ENCODE measurements at regions not wholly inside any gene's neighbourhood (a gene's known extent, or its start where the extent isn't known, plus 50 kb on each side); places are given as distances from the start of the nearest gene placed in this dataset.

GRCh38 chr16:9351440-9351839 is 260.0 kb downstream of the HAPSTR1 start:
- TF ChIP-seq POLR2A (IDR thresholded peaks at IDR 0.05; ENCODE audit: low read depth, low read length) (no peak), POLR2AphosphoS5 (IDR thresholded peaks at IDR 0.05; ENCODE audit: low read depth, low read length) (no peak), TAF1 (IDR thresholded peaks at IDR 0.05; ENCODE audit: borderline replicate concordance, low read depth, low read length) (no peak)
- DNase-seq (ENCODE audit: insufficient read length) (no peak), FAIRE-seq (no peak)

- no peak for TF ChIP-seq POLR2AphosphoS5 (IDR thresholded peaks at IDR 0.05; ENCODE audit: low read depth, low read length)
- no peak for TF ChIP-seq TAF1 (IDR thresholded peaks at IDR 0.05; ENCODE audit: borderline replicate concordance, low read depth, low read length)
- no peak for TF ChIP-seq POLR2A (IDR thresholded peaks at IDR 0.05; ENCODE audit: low read depth, low read length)
- FAIRE-seq (no peak), DNase-seq (ENCODE audit: insufficient read length) (no peak)
Measured at GRCh38 chr16:9351841-9352434, 260.5 kb downstream of the HAPSTR1 start.

GRCh38 chr16:9357829-9358228 is 266.4 kb downstream of the HAPSTR1 start:
- no peak for DNase-seq (ENCODE audit: insufficient read length)
- FAIRE-seq, result no peak
- no peak for TF ChIP-seq TAF1 (IDR thresholded peaks at IDR 0.05; ENCODE audit: borderline replicate concordance, low read depth, low read length)
- TF ChIP-seq POLR2A (IDR thresholded peaks at IDR 0.05; ENCODE audit: low read depth, low read length), result no peak
- TF ChIP-seq POLR2AphosphoS5 (IDR thresholded peaks at IDR 0.05; ENCODE audit: low read depth, low read length), result no peak

- no peak for FAIRE-seq
- no peak for TF ChIP-seq TAF1 (IDR thresholded peaks at IDR 0.05; ENCODE audit: borderline replicate concordance, low read depth, low read length)
- TF ChIP-seq POLR2A (IDR thresholded peaks at IDR 0.05; ENCODE audit: low read depth, low read length), result no peak
- no peak for TF ChIP-seq POLR2AphosphoS5 (IDR thresholded peaks at IDR 0.05; ENCODE audit: low read depth, low read length)
Measured at GRCh38 chr16:9360075-9360474, 268.6 kb downstream of the HAPSTR1 start.

GRCh38 chr16:9362050-9362449 is 270.6 kb downstream of the HAPSTR1 start:
- FAIRE-seq (no peak), DNase-seq (ENCODE audit: insufficient read length) (no peak)
- TF ChIP-seq POLR2AphosphoS5 (IDR thresholded peaks at IDR 0.05; ENCODE audit: low read depth, low read length) (no peak), POLR2A (IDR thresholded peaks at IDR 0.05; ENCODE audit: low read depth, low read length) (no peak), TAF1 (IDR thresholded peaks at IDR 0.05; ENCODE audit: borderline replicate concordance, low read depth, low read length) (no peak)

More at GRCh38 chr16:9360075-9360474, 268.6 kb downstream of the HAPSTR1 start:
- DNase-seq (ENCODE audit: insufficient read length), result no peak

- DNase-seq (ENCODE audit: insufficient read length), result no peak
- no peak for FAIRE-seq
- TF ChIP-seq POLR2A (IDR thresholded peaks at IDR 0.05; ENCODE audit: low read depth, low read length) (no peak), TAF1 (IDR thresholded peaks at IDR 0.05; ENCODE audit: borderline replicate concordance, low read depth, low read length) (no peak), POLR2AphosphoS5 (IDR thresholded peaks at IDR 0.05; ENCODE audit: low read depth, low read length) (no peak)
Measured at GRCh38 chr16:9362604-9363003, 271.2 kb downstream of the HAPSTR1 start.

DNA sequence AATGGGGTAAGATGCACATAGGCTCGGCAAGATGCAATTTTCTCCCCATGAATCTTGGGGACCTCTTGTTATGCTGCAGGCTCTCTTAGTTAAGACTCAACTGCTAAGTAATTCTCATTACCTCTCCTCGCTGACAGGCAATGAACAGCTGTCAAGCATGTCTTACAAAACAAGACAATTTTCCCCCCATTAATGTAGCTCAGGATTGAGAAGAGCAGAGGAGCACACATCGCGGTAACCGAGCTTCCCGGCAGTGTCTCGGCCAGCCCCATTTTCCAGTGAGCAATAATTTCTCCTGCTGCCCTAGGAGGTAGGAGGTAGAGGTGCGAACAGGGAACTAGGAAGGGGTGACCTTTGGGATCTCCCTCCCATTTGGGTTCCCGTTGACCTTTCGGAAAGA is 272.1 kb downstream of the HAPSTR1 start:
- DNase-seq (ENCODE audit: insufficient read length) (no peak), FAIRE-seq (no peak)
- no peak for TF ChIP-seq POLR2AphosphoS5 (IDR thresholded peaks at IDR 0.05; ENCODE audit: low read depth, low read length)
- TF ChIP-seq POLR2A (IDR thresholded peaks at IDR 0.05; ENCODE audit: low read depth, low read length), result no peak
- no peak for TF ChIP-seq TAF1 (IDR thresholded peaks at IDR 0.05; ENCODE audit: borderline replicate concordance, low read depth, low read length)

- no peak for DNase-seq (ENCODE audit: insufficient read length)
- TF ChIP-seq POLR2AphosphoS5 (IDR thresholded peaks at IDR 0.05; ENCODE audit: low read depth, low read length), result no peak
- no peak for TF ChIP-seq TAF1 (IDR thresholded peaks at IDR 0.05; ENCODE audit: borderline replicate concordance, low read depth, low read length)
- FAIRE-seq, result no peak
Measured at GRCh38 chr16:9364721-9365369, 273.4 kb downstream of the HAPSTR1 start.

DNA sequence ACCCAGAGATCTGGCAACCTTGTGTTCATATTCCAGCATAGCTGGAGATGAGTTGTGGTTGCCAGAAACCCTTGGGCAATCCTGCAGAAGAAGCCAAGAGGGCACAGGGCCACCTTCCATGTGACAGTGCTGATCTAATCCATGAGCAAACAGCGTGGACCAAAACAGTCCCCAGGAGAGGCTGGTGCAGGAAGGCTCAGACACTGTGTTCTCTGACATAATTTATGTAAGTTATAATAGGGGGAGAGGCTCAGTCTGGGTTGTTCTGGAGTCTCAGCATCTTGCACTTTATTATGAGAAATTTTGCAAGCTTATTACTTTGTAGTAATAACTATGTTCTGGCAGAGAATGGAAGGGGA is 273.9 kb downstream of the HAPSTR1 start:
- TF ChIP-seq POLR2AphosphoS5 (IDR thresholded peaks at IDR 0.05; ENCODE audit: low read depth, low read length), result no peak
- TF ChIP-seq POLR2A (IDR thresholded peaks at IDR 0.05; ENCODE audit: low read depth, low read length), result no peak
- TF ChIP-seq TAF1 (IDR thresholded peaks at IDR 0.05; ENCODE audit: borderline replicate concordance, low read depth, low read length), result no peak
- FAIRE-seq (no peak), DNase-seq (ENCODE audit: insufficient read length) (no peak)

- no peak for FAIRE-seq
- no peak for TF ChIP-seq TAF1 (IDR thresholded peaks at IDR 0.05; ENCODE audit: borderline replicate concordance, low read depth, low read length)
- no peak for TF ChIP-seq POLR2A (IDR thresholded peaks at IDR 0.05; ENCODE audit: low read depth, low read length)
- no peak for TF ChIP-seq POLR2AphosphoS5 (IDR thresholded peaks at IDR 0.05; ENCODE audit: low read depth, low read length)
- DNase-seq (ENCODE audit: insufficient read length), result no peak
Measured at GRCh38 chr16:9366048-9366969, 274.9 kb downstream of the HAPSTR1 start.

DNA sequence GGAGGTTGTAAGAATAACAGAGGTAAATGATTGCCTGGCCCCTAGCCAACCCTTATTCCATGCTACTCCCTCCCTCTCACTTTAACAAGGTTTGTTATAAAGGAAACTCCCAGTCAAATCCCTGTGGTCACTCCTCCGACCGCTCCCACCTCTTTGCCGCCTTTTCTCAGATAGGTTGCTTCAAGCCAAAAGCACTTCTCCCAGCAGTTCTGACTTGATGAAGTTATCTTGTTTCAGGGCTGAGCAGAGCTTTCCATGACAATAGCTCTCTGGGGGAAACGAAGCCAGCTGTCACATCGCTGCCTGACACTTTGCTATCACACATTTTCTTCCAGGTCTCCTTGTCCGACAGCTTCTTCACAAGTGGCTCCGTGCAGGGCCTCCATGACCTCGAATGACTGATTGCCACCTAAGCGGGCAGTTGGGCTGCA is 278.6 kb downstream of the HAPSTR1 start:
- no peak for FAIRE-seq

More for the DNA sequence above, 278.6 kb downstream of the HAPSTR1 start:
- no peak for DNase-seq (ENCODE audit: insufficient read length)
- no peak for TF ChIP-seq TAF1 (IDR thresholded peaks at IDR 0.05; ENCODE audit: borderline replicate concordance, low read depth, low read length)
- TF ChIP-seq POLR2A (IDR thresholded peaks at IDR 0.05; ENCODE audit: low read depth, low read length), result no peak

Measured in GM12892 (cell line).